ENCODE measurements at regions not wholly inside any gene's neighbourhood (a gene's known extent, or its start where the extent isn't known, plus 50 kb on each side); places are given as distances from the start of the nearest gene placed in this dataset.

GRCh38 chr2:11060376-11061169 lies 94.7 kb upstream of the SLC66A3 start:
- no peak for TF ChIP-seq POLR2A (IDR thresholded peaks at IDR 0.05)
- no peak for TF ChIP-seq CTCF (IDR thresholded peaks at IDR 0.05)

Data from uterus (tissue), 2 donors.